A673 (cell line): ENCODE measurements at regions not wholly inside any gene's neighbourhood (a gene's known extent, or its start where the extent isn't known, plus 50 kb on each side); places are given as distances from the start of the nearest gene placed in this dataset.

Experiments
- BruUV-seq: library from RNA; stranded (reverse); fragments of 400-500 nt; replicated peaks from 2 replicates; lab custom pipeline; 2021; lab: Mats Ljungman, UMichigan
- CTCF ChIA-PET: fragments of 300-600 bp; sonication (Branson Sonifier 250); formaldehyde crosslinking; loops from one replicate; lab custom pipeline; 2022; ENCODE audit warnings: antibody characterized with exemption; lab: Charles Lee
- POLR2A ChIA-PET: fragments of 300-600 bp; sonication (Branson Sonifier 250); formaldehyde crosslinking; loops from one replicate; lab custom pipeline; 2022; ENCODE audit warnings: antibody characterized with exemption; ENCODE audit not compliant: low non-redundant PET; lab: Charles Lee
- DNase-seq: peaks from one replicate; pipeline ENCODE4 v3.0.0-alpha.2; 2015; ENCODE audit warnings: low spot score
- H3K27ac ChIP-seq: fragments of 200-600 bp; sonication (generic); 2 replicates; pipeline ENCODE4 v1.5.1; 2016; ENCODE audit warnings: mixed run types, low read depth, mild to moderate bottlenecking, mixed read lengths, antibody characterized with exemption, low read length; ENCODE audit not compliant: poor library complexity, severe bottlenecking
- H3K27me3 ChIP-seq: fragments of 200-600 bp; sonication (generic); replicated peaks from 2 replicates; pipeline ENCODE4 v1.6.1; 2017; ENCODE audit warnings: mixed run types, low read depth, mild to moderate bottlenecking, mixed read lengths, antibody characterized with exemption, low read length; ENCODE audit not compliant: insufficient read depth, poor library complexity
- H3K36me3 ChIP-seq: fragments of 200-600 bp; sonication (generic); 2 replicates; pipeline ENCODE4 v1.6.1; 2016; ENCODE audit warnings: mixed run types, mild to moderate bottlenecking, mixed read lengths, antibody characterized with exemption, low read length; ENCODE audit not compliant: insufficient read depth, poor library complexity, severe bottlenecking
- H3K4me1 ChIP-seq: fragments of 200-600 bp; sonication (generic); 2 replicates; pipeline ENCODE4 v1.6.1; 2017; ENCODE audit warnings: mixed run types, mild to moderate bottlenecking, mixed read lengths, antibody characterized with exemption, low read length; ENCODE audit not compliant: insufficient read depth, poor library complexity, severe bottlenecking
- H3K4me3 ChIP-seq: fragments of 200-600 bp; sonication (generic); 2 replicates; pipeline ENCODE4 v1.5.1; 2016; ENCODE audit warnings: low read depth, mixed run types, mild to moderate bottlenecking, mixed read lengths, low read length; ENCODE audit not compliant: poor library complexity, severe bottlenecking
- H3K9me3 ChIP-seq: fragments of 200-600 bp; sonication (generic); 2 replicates; pipeline ENCODE4 v1.6.1; 2016; ENCODE audit warnings: mixed run types, low read depth, mild to moderate bottlenecking, mixed read lengths, antibody characterized with exemption, low read length; ENCODE audit not compliant: poor library complexity, severe bottlenecking
- EZH2 ChIP-seq: fragments of 200-600 bp; sonication (generic); IDR thresholded peaks from 2 replicates; pipeline ENCODE4 v1.6.1; 2017; ENCODE audit warnings: borderline replicate concordance, low read depth, mild to moderate bottlenecking, mixed read lengths, antibody characterized with exemption, low read length; ENCODE audit not compliant: poor library complexity, severe bottlenecking
- intact Hi-C: fragments of 100-400 bp; cut with micrococcal nuclease; formaldehyde crosslinking; loops from one replicate; pipeline ENCODE4 v1.10.0; 2022; ENCODE audit not compliant: unreplicated experiment
- TF ChIP-seq, protein P1 (sequence below): fragments of 300-800, 200-600 bp; sonication (generic); conservative IDR thresholded peaks from 2 replicates; pipeline ENCODE4 v1.5.1; 2017; ENCODE audit warnings: low read depth, mild to moderate bottlenecking, antibody characterized with exemption, low read length, moderate library complexity, mixed read lengths

DNA sequence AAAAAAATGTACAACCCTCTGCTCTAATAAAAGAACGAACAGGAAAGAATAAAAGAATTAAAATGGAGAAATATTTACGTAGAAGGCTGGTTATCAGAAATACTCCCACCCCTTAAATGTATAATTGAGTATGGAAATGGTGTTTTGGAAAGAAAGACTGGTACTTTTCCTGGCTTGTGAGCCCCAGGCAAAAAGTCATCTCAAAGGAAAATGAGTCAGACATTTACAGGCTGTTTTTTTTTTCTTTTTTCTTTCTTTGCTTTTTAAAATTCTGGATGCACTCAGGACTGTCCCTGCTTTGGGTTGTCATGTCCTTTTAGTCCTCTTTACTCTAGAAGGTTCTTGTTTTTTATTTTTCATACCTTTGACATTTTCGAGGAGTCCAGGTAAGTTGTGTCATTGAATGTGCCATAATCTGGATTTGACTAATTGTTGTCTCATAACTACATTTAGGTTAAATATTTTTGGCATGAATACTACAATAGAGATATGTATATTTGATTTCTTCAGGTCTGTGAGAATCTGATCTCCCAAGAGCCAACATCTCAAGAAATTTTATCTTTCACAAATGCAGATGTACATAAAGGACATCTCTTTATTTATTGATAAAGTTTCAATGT, 313.0 kb upstream of the GLI3 start:
- BruUV-seq, result no TSS peak
- H3K36me3 ChIP-seq, result no peaks in the 10 kb centered on the region
- TF ChIP-seq, protein P1, sequence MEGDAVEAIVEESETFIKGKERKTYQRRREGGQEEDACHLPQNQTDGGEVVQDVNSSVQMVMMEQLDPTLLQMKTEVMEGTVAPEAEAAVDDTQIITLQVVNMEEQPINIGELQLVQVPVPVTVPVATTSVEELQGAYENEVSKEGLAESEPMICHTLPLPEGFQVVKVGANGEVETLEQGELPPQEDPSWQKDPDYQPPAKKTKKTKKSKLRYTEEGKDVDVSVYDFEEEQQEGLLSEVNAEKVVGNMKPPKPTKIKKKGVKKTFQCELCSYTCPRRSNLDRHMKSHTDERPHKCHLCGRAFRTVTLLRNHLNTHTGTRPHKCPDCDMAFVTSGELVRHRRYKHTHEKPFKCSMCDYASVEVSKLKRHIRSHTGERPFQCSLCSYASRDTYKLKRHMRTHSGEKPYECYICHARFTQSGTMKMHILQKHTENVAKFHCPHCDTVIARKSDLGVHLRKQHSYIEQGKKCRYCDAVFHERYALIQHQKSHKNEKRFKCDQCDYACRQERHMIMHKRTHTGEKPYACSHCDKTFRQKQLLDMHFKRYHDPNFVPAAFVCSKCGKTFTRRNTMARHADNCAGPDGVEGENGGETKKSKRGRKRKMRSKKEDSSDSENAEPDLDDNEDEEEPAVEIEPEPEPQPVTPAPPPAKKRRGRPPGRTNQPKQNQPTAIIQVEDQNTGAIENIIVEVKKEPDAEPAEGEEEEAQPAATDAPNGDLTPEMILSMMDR, result no peak
- no peak for TF ChIP-seq EZH2
- H3K27ac ChIP-seq, result no peak overlapping the region
- H3K27me3 ChIP-seq, result no peaks in the 10 kb centered on the region
- H3K9me3 ChIP-seq, result peaks cover 4% of the 10 kb centered on the region
- no peak for DNase-seq
- H3K4me3 ChIP-seq, result no peak overlapping the region
- ChIA-PET CTCF (no interaction called here), POLR2A (no interaction called here)
- intact Hi-C loops, result no loop called here
- no peaks in the 10 kb centered on the region for H3K4me1 ChIP-seq

DNA sequence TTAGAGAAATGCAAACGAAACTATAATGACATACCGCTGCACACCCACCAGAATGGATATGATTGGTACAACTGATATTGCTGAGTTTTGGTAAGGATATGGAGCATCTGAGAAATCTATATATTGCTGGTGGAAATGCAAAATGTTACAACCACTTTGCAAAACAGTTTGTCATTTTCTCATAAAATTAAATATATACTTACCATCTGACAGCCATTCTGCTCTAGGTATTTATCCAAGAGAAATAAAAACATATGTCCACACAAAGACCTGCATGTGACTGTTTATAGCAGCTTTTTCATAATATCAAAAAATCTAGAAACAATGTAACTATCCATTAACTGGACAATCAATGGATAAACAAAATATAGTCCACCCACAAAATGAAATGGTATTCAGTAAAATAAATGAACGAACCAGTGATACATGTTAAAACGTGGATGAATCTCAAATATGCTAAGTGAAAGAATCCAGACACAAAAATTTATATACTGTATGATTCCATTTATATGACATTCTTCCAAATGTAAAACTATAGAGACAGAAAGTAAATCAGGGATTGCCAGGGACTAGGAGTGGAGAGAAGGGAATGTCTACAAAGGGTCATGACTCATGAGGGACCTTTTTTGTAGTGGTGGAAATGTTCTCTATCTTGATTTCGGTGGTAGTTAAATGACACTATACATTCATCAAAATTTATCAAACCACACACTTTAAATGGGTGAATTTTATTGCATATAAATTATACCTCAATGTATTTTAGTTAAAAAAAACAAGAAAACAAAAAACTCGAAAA, 312.0 kb upstream of the GLI3 start:
- Histone ChIP-seq H3K27ac (no peak overlapping the region), H3K36me3 (no peaks in the 10 kb centered on the region), H3K27me3 (no peaks in the 10 kb centered on the region), H3K4me1 (no peaks in the 10 kb centered on the region), H3K9me3 (peaks cover 13% of the 10 kb centered on the region), H3K4me3 (no peak overlapping the region)
- no TSS peak for BruUV-seq
- TF ChIP-seq EZH2, result no peak
- TF ChIP-seq, protein P1, result no peak
- intact Hi-C loops, result no loop called here
- ChIA-PET CTCF (no interaction called here), POLR2A (no interaction called here)
- DNase-seq, result no peak

DNA sequence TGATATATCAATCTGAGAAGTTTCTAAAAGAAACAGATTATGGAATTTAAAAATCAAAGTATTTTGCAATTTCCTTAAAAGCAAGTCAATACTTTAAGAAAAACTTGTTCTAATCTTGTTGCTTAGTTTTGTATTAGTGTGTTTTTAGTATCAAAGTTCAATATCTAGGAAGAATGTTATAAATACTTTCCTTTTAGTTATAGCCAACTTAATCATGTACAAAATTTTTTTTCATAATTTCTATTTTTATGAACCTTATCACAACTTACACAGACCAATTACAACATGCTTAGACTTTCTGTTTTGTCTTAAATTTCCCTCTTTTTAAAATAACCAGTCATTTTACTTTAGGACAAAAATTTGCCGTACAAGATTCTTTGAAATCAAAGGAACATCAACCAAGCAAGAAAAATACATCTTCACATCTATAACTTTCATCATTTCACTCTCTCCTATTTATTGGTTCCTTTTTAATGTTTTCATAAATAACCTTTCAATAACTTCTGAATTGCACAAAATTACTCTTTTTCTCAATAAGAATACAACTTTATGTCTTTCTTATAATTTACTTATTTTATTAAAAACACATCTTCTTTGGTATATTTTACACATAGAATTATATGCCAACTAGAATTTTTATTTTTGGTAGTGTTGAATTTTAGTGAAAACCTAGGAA, 308.2 kb upstream of the GLI3 start:
- no peaks in the 10 kb centered on the region for H3K4me1 ChIP-seq
- no peak for DNase-seq
- H3K4me3 ChIP-seq, result no peak overlapping the region
- no TSS peak for BruUV-seq
- CTCF ChIA-PET, result no interaction called here
- no peaks in the 10 kb centered on the region for H3K27me3 ChIP-seq
- intact Hi-C loops, result no loop called here
- peaks cover 16% of the 10 kb centered on the region for H3K9me3 ChIP-seq
- no peak overlapping the region for H3K27ac ChIP-seq
- H3K36me3 ChIP-seq, result no peaks in the 10 kb centered on the region
- POLR2A ChIA-PET, result no interaction called here
- TF ChIP-seq EZH2, result no peak
- TF ChIP-seq, protein P1, result no peak
